Stomach (tissue), 8 donors: ENCODE measurements at regions not wholly inside any gene's neighbourhood (a gene's known extent, or its start where the extent isn't known, plus 50 kb on each side); places are given as distances from the start of the nearest gene placed in this dataset.

ENCODE experiments used
- DNase-seq, 2 donors: peaks; one replicate each; pipeline versions ENCODE4 v3.0.0 to v3.0.0-alpha.2; 2013 to 2019
- H3K27ac ChIP-seq, 5 donors: fragments of 200-600 bp in 4 of 5; sonication (generic) in 4 of 5; one replicate each; pipeline ENCODE4 v1.5.1; 2013 to 2019; ENCODE audit warnings: mild to moderate bottlenecking in 1 of 5, moderate library complexity in 1 of 5
- H3K27me3 ChIP-seq, 3 donors: fragments of 200-600 bp; sonication (generic); one replicate each; pipeline ENCODE4 v1.5.1; 2017 to 2019; ENCODE audit warnings: mixed run types in 1 of 3
- H3K36me3 ChIP-seq, 4 donors: fragments of 200-600 bp; sonication (generic); 1 replicate in 3 of 4; 2 replicates in 1 of 4; pipeline ENCODE4 v1.5.1; 2016 to 2019
- H3K4me1 ChIP-seq, 4 donors: fragments of 200-600 bp; sonication (generic); one replicate each; pipeline ENCODE4 v1.5.1; 2016 to 2019
- H3K4me3 ChIP-seq, 4 donors: fragments of 200-600 bp; sonication (generic) in 3 of 4; one replicate each; pipeline ENCODE4 v1.5.1; 2016 to 2019; ENCODE audit warnings: mild to moderate bottlenecking in 1 of 4
- H3K9me3 ChIP-seq, 4 donors: fragments of 200-600 bp; sonication (generic); one replicate each; pipeline ENCODE4 v1.5.1; 2016 to 2019
- EP300 ChIP-seq: sonication (generic); formaldehyde crosslinking; IDR thresholded peaks from one replicate; pipeline ENCODE4 v1.6.1; 2017; ENCODE audit warnings: antibody characterized with exemption
- POLR2A ChIP-seq, 4 donors: fragments of 450-650 bp; IDR thresholded peaks; one replicate each; pipeline ENCODE4 v1.6.1; 2016; ENCODE audit warnings: antibody characterized with exemption in 4 of 4, control low read depth in 2 of 4, mild to moderate bottlenecking in 1 of 4, moderate library complexity in 1 of 4
- POLR2AphosphoS5 ChIP-seq, 3 donors: sonication (generic); formaldehyde crosslinking; IDR thresholded peaks; one replicate each; pipeline ENCODE4 v1.6.1; 2016; ENCODE audit warnings: antibody characterized with exemption in 3 of 3
- WGBS, 5 donors: extraction: QIAGEN DNeasy Blood & Tissue Kit in 3 of 5; methylation state at CpG; one replicate each; pipeline versions ENCODE4 v1.1.5 to v1.1.7; 2013 to 2018; 5-methylcytosine and 5-hydroxymethylcytosine counted together
- intact Hi-C: fragments of 100-400 bp; cut with DNase I; formaldehyde crosslinking; loops from one replicate; pipeline ENCODE4 v1.15.1; 2023; ENCODE audit warnings: low total_unique reads
- TF ChIP-seq, protein P1 (sequence below), 7 experiments: fragments of 450-650 bp in 4 of 7; fragments of 200-600 bp in 3 of 7; sonication (generic) in 3 of 7; IDR thresholded peaks; one replicate each; pipeline ENCODE4 v1.5.1; 2016 to 2019; ENCODE audit warnings: antibody characterized with exemption in 7 of 7, control low read depth in 2 of 7, mild to moderate bottlenecking in 1 of 7
- donor health status: healthy with polysubstance abuse.
- donor health status: Bipolar disorder and iron deficiency.
- donor health status: healthy.

DNA sequence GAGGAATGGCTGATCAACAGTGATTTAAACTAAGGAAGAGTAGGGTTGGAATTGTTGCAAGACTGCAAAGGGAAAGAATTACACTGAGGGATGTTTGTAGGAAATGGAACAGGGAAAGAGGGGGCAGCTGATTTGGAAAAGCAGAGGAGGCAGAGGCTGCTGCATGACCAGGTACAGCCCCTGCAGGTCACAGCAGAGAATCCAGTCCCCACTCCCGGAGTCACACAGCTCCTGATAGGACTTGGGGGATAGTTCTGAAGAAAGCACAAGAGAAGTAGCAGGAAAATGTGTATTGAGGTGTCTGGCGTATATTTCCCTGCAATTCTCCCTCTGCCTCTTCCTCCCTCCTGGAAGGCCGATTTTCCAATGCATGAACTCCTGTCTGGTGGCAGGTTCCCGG, 92.5 kb upstream of the PDE10A start:
- no peaks in the 10 kb centered on the region for H3K27me3 ChIP-seq
- WGBS, 5 donors: 45 to 60% (median 57%) methylated on average over 4 of the region's 4 CpGs
- intact Hi-C loops: no loop called here

DNA sequence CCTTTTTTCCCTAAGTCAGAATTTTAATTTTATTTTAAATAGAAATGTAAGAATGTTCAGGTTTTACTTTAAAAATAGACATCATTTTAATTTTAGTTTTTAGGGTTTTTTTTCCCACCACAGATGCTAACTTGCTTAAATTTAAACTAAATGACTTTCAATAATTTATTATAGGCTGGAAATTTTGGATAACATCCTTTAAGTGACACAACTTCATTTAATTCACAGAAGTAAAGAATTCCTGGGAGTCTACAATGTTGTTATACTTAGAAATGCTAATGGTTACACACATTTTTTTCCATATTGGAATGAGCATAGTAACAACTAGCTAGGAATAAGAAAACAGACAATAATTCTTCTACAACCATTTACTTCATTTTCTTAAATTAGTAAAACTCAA, 90.5 kb upstream of the PDE10A start:
- no peaks in the 10 kb centered on the region for H3K9me3 ChIP-seq
- DNase-seq: no peak
- no peak overlapping the region for H3K4me3 ChIP-seq
- H3K27me3 ChIP-seq: no peaks in the 10 kb centered on the region
- H3K4me1 ChIP-seq: no peaks in the 10 kb centered on the region
- H3K27ac ChIP-seq: no peak overlapping the region
- H3K36me3 ChIP-seq: no peaks in the 10 kb centered on the region
- intact Hi-C loops: no loop called here
- TF ChIP-seq, protein P1, sequence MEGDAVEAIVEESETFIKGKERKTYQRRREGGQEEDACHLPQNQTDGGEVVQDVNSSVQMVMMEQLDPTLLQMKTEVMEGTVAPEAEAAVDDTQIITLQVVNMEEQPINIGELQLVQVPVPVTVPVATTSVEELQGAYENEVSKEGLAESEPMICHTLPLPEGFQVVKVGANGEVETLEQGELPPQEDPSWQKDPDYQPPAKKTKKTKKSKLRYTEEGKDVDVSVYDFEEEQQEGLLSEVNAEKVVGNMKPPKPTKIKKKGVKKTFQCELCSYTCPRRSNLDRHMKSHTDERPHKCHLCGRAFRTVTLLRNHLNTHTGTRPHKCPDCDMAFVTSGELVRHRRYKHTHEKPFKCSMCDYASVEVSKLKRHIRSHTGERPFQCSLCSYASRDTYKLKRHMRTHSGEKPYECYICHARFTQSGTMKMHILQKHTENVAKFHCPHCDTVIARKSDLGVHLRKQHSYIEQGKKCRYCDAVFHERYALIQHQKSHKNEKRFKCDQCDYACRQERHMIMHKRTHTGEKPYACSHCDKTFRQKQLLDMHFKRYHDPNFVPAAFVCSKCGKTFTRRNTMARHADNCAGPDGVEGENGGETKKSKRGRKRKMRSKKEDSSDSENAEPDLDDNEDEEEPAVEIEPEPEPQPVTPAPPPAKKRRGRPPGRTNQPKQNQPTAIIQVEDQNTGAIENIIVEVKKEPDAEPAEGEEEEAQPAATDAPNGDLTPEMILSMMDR (IDR thresholded peaks at IDR 0.05): no peak
- TF ChIP-seq POLR2A (IDR thresholded peaks at IDR 0.05) (no peak), POLR2AphosphoS5 (IDR thresholded peaks at IDR 0.05) (no peak), EP300 (no peak)

More for the DNA sequence above, 92.5 kb upstream of the PDE10A start:
- H3K27ac ChIP-seq: no peak overlapping the region
- no peaks in the 10 kb centered on the region for H3K9me3 ChIP-seq
- TF ChIP-seq EP300 (no peak), POLR2AphosphoS5 (IDR thresholded peaks at IDR 0.05) (no peak), POLR2A (IDR thresholded peaks at IDR 0.05) (no peak)
- TF ChIP-seq, protein P1 (IDR thresholded peaks at IDR 0.05): no peak
- H3K4me3 ChIP-seq: no peak overlapping the region
- H3K4me1 ChIP-seq: no peaks in the 10 kb centered on the region
- H3K36me3 ChIP-seq: no peaks in the 10 kb centered on the region
- DNase-seq: no peak

DNA sequence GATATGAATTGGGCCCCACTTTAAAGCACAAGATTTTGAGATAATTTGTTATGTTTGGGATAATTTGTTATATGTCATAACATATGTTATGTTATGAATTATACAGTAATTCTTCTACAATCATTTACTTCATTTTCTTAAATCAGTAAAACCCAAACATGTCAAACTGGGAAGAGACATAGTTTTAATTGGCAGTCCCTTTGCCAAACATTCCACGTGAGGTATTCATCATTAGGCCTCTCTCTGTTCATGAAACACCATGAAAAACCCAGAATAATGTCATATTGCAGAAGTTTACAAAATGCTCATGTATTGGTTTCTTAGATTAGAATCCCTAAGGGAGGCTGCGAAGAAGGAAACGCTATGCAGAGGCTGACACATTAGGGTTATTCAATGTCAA, 89.4 kb upstream of the PDE10A start:
- Histone ChIP-seq H3K4me1 (no peaks in the 10 kb centered on the region), H3K27ac (no peak overlapping the region), H3K9me3 (no peaks in the 10 kb centered on the region), H3K27me3 (no peaks in the 10 kb centered on the region), H3K4me3 (no peak overlapping the region), H3K36me3 (no peaks in the 10 kb centered on the region)
- no peak for DNase-seq
- WGBS, 5 donors: 86 to 93% (median 91%) methylated on average over 3 of the region's 3 CpGs
- intact Hi-C loops: no loop called here
- no peak for TF ChIP-seq POLR2AphosphoS5 (IDR thresholded peaks at IDR 0.05)
- no peak for TF ChIP-seq POLR2A (IDR thresholded peaks at IDR 0.05)
- no peak for TF ChIP-seq EP300
- TF ChIP-seq, protein P1 (IDR thresholded peaks at IDR 0.05): no peak

DNA sequence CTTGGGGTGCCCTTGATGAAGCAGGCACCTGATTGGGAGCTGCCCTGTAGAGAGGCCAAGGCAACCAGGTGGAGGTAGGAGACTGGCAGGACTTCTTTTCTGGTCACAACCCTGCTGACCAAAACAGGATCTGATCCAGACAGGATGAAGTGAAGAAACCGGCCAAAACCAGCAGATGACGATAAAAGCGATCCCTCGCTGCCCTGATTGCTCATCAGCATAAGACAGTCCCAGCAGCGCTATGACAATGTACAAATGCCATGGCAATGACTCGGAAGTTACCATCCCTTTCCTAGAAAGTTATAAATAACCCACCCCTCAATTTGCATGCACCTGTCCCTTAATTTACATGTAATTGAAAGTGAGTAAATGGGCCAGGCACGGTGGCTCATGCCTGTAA, 88.4 kb upstream of the PDE10A start:
- DNase-seq: no peak
- Histone ChIP-seq H3K36me3 (no peaks in the 10 kb centered on the region), H3K27ac (no peak overlapping the region), H3K27me3 (no peaks in the 10 kb centered on the region), H3K4me3 (no peak overlapping the region), H3K9me3 (no peaks in the 10 kb centered on the region), H3K4me1 (no peaks in the 10 kb centered on the region)
- intact Hi-C loops: no loop called here
- TF ChIP-seq, protein P1 (IDR thresholded peaks at IDR 0.05): no peak
- TF ChIP-seq POLR2A (IDR thresholded peaks at IDR 0.05): no peak
- TF ChIP-seq POLR2AphosphoS5 (IDR thresholded peaks at IDR 0.05): no peak
- no peak for TF ChIP-seq EP300
- WGBS, 5 donors: 74 to 98% (median 89%) methylated on average over 7 of the region's 7 CpGs
